ENCODE measurements at regions not wholly inside any gene's neighbourhood (a gene's known extent, or its start where the extent isn't known, plus 50 kb on each side); places are given as distances from the start of the nearest gene placed in this dataset.
"Not testable (repeated sequence)": the region's sequence is repeated elsewhere in the genome, so short reads cannot be mapped to it uniquely, and the experiment has no call there.

- H3K36me3 ChIP-seq = no peaks in the 10 kb centered on the region
- peak in 1 of 2 donors; percentile 21 for DNase-seq
- intact Hi-C loops (cut with DNase I; ENCODE audit: low total_unique reads) = no loop called here
- no peak overlapping the region for H3K27ac ChIP-seq
- TF ChIP-seq POLR2A (IDR thresholded peaks at IDR 0.05) (no peak), POLR2AphosphoS5 (IDR thresholded peaks at IDR 0.05) (no peak), EP300 (IDR thresholded peaks at IDR 0.05) (no peak)
- TF ChIP-seq, protein P1, sequence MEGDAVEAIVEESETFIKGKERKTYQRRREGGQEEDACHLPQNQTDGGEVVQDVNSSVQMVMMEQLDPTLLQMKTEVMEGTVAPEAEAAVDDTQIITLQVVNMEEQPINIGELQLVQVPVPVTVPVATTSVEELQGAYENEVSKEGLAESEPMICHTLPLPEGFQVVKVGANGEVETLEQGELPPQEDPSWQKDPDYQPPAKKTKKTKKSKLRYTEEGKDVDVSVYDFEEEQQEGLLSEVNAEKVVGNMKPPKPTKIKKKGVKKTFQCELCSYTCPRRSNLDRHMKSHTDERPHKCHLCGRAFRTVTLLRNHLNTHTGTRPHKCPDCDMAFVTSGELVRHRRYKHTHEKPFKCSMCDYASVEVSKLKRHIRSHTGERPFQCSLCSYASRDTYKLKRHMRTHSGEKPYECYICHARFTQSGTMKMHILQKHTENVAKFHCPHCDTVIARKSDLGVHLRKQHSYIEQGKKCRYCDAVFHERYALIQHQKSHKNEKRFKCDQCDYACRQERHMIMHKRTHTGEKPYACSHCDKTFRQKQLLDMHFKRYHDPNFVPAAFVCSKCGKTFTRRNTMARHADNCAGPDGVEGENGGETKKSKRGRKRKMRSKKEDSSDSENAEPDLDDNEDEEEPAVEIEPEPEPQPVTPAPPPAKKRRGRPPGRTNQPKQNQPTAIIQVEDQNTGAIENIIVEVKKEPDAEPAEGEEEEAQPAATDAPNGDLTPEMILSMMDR (IDR thresholded peaks at IDR 0.05) = no peak
- H3K4me3 ChIP-seq = no peak overlapping the region
- no peaks in the 10 kb centered on the region for H3K27me3 ChIP-seq
- 72 to 83% (median 74%) methylated on average over 4 of the region's 4 CpGs for WGBS, 5 donors
- peaks cover 0 to 5% (median 0%) of the 10 kb centered on the region in 4 donors for H3K9me3 ChIP-seq
- H3K4me1 ChIP-seq = peaks cover 0 to 7% (median 2%) of the 10 kb centered on the region in 4 donors
These were observed 127.9 kb downstream of the EVA1A start for GRCh38 chr2:75432761-75433361.

DNA sequence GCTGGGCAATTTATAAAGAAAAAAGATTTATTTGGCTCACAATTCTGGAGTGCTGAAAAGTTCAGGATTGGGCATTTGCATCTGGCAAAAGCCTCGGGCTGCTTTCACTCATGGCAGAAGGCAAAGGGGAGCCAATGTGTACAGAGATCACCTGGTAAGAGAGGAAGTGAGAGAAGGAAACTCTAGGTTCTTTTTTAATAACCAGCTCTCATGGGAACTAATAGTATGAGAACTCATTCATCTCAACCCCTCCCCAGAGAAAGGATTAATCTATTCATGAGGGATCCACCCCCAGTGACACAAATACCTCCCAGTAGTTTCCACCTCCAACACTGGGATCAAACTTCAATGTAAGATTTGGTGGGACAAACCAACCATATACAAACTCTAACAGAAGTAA, 129.0 kb downstream of the EVA1A start:
- no peaks in the 10 kb centered on the region for H3K27me3 ChIP-seq
- no peak for DNase-seq
- H3K36me3 ChIP-seq = no peaks in the 10 kb centered on the region
- H3K4me3 ChIP-seq = no peak overlapping the region
- H3K27ac ChIP-seq = no peak overlapping the region
- intact Hi-C loops (cut with DNase I; ENCODE audit: low total_unique reads) = no loop called here
- peaks cover 0 to 4% (median 0%) of the 10 kb centered on the region in 4 donors for H3K9me3 ChIP-seq
- 12 to 44% (median 21%) methylated on average over 1 of the region's 1 CpG for WGBS, 5 donors
- TF ChIP-seq POLR2AphosphoS5 (IDR thresholded peaks at IDR 0.05) (no peak), POLR2A (IDR thresholded peaks at IDR 0.05) (no peak), EP300 (IDR thresholded peaks at IDR 0.05) (no peak)
- TF ChIP-seq, protein P1 (IDR thresholded peaks at IDR 0.05) = no peak
- peaks cover 0 to 7% (median 2%) of the 10 kb centered on the region in 4 donors for H3K4me1 ChIP-seq

DNA sequence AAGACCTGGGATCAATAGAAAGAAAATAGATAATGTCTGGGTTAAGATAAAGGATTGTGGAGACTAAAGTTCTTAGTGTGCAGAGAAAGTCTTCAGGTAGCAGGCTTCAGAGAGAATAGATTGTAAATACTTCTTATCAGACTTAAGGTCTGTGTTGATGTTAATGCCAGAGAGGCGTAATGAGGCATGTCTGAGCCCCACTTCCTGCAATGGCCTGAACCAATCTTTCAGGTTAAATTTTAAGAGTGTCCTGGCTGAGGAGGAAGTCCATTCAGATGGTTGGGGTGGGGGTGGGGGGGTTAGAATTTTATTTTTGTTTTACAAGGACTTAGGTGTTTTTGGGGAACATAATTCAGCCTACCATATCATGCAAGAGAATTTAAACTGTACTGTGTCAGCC, 129.5 kb downstream of the EVA1A start:
- WGBS, 5 donors = 33 to 63% (median 47%) methylated on average over 1 of the region's 1 CpG
- Histone ChIP-seq H3K36me3 (no peaks in the 10 kb centered on the region), H3K9me3 (no peaks in the 10 kb centered on the region), H3K27ac (no peak overlapping the region), H3K4me1 (peaks cover 0 to 7% (median 2%) of the 10 kb centered on the region in 4 donors), H3K4me3 (no peak overlapping the region), H3K27me3 (no peaks in the 10 kb centered on the region)
- TF ChIP-seq POLR2AphosphoS5 (IDR thresholded peaks at IDR 0.05) (no peak), EP300 (IDR thresholded peaks at IDR 0.05) (no peak), POLR2A (IDR thresholded peaks at IDR 0.05) (no peak)
- TF ChIP-seq, protein P1 (IDR thresholded peaks at IDR 0.05) = no peak
- intact Hi-C loops (cut with DNase I; ENCODE audit: low total_unique reads) = no loop called here
- DNase-seq = no peak

- H3K4me1 ChIP-seq; H3K9me3 ChIP-seq; H3K36me3 ChIP-seq; DNase-seq; H3K4me3 ChIP-seq; H3K27ac ChIP-seq; H3K27me3 ChIP-seq; intact Hi-C loops (cut with DNase I; ENCODE audit: low total_unique reads): not testable (repeated sequence)
- 67 to 84% (median 78%) methylated on average over 4 of the region's 4 CpGs for WGBS, 5 donors
These were observed 130.3 kb downstream of the EVA1A start for GRCh38 chr2:75430449-75430848.

- no peak overlapping the region for H3K27ac ChIP-seq
- 36 to 61% (median 49%) methylated on average over 7 of the region's 7 CpGs for WGBS, 5 donors
- no peak overlapping the region for H3K4me3 ChIP-seq
- peaks cover 0 to 7% (median 2%) of the 10 kb centered on the region in 4 donors for H3K4me1 ChIP-seq
- no peaks in the 10 kb centered on the region for H3K36me3 ChIP-seq
- DNase-seq = peak; percentile 9 to 80
- TF ChIP-seq, protein P1 (IDR thresholded peaks at IDR 0.05) = no peak
- TF ChIP-seq POLR2AphosphoS5 (IDR thresholded peaks at IDR 0.05) (no peak), POLR2A (IDR thresholded peaks at IDR 0.05) (no peak), EP300 (IDR thresholded peaks at IDR 0.05) (no peak)
- intact Hi-C loops (cut with DNase I; ENCODE audit: low total_unique reads) = no loop called here
- H3K27me3 ChIP-seq = no peaks in the 10 kb centered on the region
- H3K9me3 ChIP-seq = no peaks in the 10 kb centered on the region
These were observed 131.9 kb downstream of the EVA1A start for GRCh38 chr2:75428646-75429443.

Data from stomach (tissue), 8 donors.